NCI-H446 (cell line): ENCODE measurements at regions not wholly inside any gene's neighbourhood (a gene's known extent, or its start where the extent isn't known, plus 50 kb on each side); places are given as distances from the start of the nearest gene placed in this dataset.
"Not testable (repeated sequence)": the region's sequence is repeated elsewhere in the genome, so short reads cannot be mapped to it uniquely, and the experiment has no call there.

Experiments
- DNase-seq, 2 experiments: peaks; one replicate each; lab custom pipeline; 2025; lab: John Stamatoyannopoulos, UW

DNA sequence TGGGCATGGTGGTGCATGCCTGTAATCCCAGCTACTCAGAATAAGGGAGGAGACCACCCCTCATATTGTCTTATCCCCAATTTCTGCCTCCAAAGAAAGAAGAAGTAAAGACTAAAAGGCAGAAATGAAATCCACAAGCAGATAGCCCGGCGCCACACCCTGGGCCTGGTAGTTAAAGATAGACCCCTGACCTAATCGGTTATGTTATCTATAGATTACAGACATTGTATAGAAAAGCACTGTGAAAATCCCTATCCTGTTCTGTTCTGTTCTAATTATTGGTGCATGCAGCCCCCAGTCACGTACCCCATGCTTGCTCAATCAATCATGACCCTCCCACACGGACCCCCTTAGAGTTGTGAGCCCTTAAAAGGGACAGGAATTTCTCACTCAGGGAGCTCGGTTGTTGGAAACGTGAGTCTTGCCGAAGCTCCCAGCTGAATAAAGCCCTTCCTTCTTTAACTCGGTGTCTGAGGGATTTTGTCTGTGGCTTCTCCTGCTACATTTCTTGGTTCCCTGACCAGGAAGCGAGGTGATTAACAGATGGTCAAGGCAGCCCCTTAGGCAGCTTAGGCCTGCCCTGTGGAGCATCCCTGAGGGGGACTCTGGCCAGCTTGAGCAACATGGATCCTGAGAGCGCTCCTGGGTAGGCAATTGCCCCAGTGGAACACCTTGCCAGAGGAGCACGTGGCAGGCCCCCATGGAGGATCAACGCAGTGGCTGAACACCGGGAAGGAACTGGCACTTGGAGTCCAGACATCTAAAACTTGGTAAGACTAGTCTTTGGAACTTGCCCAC lies 188.7 kb upstream of the NDUFV2 start:
- DNase-seq, result not testable (repeated sequence)

DNA sequence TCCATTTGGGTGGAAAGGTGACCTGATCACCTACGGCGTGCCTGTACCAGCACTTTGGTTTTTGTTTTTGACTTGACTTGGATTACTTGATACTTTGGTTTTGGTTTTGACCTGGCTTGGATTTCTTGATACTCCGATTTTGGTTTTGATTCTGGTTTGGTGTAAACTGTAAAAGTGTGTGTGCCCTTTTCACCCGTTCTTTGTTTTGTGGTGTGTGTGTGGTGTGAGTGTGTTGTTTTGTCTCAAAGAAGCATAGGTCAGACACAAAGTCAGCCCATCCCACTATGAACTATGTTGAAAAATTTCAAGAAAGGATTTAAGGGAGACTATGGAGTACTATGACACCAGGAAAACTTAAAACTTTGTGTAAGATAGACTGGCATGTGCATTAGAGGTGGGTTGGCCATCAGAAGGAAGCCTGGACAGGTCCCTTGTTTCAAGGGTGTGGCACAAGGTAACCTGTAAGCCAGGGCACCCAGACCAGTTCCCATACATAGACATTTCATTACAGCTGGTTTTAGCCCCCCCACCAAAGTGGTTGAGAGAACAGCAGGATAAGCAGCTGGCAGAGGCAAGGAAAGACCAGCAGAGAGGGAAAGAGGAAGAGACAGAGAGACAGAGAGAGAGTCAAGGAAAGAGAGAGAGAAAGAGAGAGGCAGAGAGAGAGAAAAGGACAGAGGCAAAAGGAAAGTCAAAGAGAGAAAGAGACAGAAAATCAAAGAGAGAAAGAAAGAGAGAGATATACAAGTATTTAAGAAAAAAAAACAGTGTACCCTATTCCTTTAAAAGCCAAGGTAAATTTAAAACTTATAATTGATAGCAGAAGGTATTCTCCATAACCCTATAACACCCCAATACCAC lies 187.9 kb upstream of the NDUFV2 start:
- DNase-seq, result not testable (repeated sequence)

DNA sequence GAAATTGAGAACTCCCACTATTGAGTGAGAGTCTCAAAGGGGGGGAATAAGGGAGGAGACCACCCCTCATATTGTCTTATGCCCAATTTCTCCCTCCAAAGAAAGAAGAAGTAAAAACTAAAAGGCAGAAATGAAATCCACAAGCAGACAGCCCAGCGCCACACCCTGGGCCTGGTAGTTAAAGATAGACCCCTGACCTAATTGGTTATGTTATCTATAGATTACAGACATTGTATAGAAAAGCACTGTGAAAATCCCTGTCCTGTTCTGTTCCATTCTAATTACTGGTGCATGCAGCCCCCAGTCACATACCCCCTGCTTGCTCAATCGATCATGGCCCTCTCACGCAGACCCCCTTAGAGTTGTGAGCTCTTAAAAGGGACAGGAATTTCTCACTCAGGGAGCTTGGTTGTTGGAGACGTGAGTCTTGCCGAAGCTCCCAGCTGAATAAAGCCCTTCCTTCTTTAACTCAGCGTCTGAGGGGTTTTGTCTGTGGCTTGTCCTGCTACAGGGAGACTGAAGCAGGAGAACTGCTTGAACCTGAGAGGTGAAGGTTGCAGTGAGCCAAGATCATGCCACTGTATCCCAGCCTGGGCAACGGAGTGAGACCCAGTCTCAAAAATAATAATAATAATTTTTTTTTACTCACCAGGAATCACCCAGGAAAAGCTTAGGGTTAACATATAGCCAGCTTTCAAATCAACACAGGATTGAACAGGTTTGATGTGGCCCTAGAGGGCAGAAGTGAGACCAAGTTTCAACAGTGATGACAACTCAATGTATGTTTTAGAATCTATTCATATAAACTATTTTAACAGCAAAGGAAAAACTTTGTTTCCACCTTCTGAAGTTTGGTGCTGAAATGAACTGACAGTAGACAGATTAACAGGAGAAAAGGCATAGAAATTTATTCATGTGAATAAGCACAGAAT lies 181.4 kb upstream of the NDUFV2 start:
- DNase-seq, result not testable (repeated sequence)

DNA sequence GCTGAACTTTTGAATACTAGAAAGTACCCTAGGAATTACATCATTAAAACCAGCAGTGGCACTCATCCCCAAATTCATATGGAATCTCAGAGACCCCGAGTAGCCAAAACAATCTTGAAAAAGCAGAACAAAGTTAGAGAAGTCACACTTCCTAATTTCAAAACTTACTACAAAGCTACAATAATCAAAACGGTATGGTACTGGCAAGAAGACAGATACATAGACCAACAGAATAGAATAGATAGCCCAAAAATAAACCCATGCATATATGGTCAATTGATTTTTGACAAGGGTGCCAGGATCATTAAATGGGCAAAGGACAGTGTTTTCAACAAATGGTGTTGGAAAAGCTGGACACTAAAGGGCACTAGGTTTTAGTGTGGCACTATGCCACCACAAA lies 176.0 kb upstream of the NDUFV2 start:
- DNase-seq, result no peak

DNA sequence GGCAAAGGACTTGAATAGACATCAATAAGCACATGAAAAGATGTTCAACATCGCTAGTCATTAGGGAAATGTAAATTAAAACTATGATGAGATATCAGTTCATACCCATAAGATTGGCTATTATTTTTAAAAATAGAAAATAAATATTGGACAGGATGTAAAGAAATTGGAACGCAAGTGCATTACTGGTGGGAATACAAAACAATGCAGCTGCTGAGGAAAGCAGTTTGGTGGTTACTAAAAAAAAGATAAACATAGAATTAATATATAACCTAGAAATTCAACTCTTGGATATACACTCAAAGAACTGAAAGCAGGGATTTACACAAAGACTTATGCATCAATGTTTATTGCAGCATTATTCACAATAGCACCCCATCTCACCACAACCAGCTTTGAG lies 174.5 kb upstream of the NDUFV2 start:
- DNase-seq, result no peak

DNA sequence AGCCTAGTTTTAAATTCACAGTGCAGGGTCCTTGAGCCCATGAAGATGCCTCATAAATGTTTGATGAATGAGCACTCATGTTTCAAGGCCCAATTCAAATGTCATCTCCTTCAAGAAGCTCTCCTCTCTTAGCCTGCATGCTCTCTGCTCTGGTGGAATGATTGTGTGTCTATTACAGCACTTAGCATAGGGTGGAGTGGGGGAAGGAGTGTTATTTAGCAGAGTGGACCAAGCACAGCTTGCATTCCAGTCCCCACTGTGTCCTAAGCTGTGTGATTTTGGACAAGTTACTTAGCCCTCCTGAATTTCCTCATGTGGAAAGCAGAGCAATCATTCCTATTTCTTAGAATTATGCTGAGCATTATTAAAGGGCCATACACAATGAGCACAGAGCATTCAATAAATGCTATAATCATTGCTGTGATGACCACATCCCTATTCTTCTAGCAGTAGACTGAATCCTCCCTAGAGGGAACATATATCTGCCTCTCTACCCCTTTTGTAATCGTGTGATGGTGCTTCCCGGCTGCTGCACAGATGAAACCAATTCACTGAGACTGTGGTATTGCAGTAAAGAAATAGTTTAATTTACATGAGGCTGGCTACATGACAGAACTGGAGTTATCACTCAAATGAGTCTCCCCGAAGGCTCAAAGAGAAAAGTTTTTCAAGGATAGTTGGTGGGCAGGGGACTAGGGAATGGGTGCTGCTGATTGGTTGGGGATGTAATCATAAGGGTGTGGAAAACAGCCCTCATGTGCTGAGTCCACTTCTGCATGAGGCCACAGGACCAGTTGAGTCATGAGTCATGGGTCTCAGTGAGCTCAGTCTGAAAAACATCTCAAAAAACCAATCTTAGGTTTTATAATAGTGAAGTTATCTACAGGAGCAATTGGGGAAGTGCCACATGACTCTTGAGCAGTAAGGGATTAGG lies 173.4 kb upstream of the NDUFV2 start:
- no peak for DNase-seq

DNA sequence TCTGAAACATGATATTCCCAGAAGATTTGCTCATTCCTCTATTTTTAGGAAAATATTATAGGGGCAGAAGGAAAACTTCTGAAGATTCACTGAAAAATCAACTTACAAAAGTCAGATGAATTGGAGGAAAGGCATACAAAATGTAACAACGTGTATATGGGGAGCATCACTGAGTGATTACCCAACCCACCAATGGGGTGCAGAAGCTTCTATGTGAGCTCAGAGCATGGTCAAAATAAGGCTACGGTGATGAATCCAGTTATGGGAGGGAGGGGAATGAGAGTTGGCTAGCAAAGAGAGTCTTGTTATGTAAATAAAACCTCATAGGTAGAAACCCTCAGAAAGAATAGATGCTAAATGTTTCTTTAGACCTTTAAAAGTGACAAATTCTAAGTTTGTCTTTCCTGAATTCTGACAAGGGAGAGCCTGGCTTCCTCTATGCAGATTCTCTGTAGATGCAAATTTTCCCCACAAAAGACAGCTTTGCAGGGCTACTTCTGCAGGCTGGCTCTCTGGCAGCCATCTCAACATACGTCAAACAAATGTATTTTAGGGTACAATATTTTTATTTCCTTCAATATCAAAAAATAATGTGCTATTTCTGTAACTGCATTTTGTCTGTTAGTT lies 171.4 kb upstream of the NDUFV2 start:
- peak in 1 of 2 experiments; percentile 51 for DNase-seq

DNA sequence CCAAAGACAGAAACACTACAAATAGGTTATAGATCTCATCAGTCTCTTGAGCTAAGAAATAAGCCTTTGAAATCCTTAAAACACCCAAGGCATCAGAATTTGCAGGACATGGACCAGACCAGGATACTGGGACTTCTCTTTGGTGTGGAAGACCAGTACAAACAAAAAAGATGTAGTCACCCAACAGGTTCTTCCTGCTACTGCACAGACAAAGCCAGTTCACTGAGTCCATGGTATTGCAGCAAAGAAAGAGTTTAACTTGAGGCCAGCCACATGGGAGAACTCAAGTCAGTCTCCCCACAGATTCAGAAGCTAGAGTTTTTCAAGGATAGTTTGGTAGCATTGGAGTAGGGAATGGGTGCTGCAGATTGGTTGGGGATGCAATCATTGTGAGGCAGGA lies 169.6 kb upstream of the NDUFV2 start:
- DNase-seq, result no peak

DNA sequence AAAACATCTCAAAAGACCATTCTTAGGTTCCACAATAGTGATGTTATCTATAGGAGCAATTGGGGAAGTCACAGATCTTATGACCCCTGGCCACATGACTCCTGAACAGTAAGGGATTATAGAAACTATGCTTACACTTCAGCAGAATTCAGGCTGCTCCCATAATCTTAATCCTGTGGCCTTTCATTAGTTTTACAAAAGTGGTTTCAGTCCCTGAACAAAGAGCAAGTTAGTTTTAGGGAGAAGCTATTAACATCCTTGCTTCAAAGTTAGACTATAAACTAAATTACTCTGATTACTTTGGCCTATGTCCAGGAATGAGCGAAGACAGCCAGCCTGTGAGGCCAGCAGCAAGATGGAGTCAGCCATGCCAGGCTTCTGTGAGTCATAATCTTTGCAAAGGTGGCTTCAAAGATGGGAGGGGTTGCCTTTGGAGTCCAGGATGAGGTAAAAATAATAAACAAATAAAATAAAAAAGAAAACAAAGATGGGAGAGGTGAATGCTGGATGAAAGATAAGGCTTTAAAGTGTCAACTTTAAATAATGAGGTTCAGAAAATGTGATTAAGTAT lies 168.7 kb upstream of the NDUFV2 start:
- no peak for DNase-seq

DNA sequence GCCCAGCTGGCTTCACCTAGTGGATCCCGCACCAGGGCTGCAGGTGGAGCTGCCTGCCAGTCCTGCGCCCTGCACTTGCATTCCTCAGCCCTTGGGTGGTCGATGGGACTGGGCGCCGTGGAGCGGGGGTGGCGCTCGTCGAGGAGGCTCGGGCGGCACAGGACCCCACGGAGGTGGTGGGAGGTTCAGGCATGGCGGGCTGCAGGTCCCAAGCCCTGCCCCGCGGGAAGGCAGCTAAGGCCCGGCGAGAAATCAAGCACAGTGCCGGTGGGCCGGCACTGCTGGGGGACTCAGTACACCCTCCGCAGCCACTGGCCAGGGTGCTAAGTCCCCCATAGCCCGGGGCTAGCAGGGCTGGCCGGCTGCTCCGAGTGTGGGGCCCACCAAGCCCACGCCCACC lies 167.2 kb upstream of the NDUFV2 start:
- not testable (repeated sequence) for DNase-seq

DNA sequence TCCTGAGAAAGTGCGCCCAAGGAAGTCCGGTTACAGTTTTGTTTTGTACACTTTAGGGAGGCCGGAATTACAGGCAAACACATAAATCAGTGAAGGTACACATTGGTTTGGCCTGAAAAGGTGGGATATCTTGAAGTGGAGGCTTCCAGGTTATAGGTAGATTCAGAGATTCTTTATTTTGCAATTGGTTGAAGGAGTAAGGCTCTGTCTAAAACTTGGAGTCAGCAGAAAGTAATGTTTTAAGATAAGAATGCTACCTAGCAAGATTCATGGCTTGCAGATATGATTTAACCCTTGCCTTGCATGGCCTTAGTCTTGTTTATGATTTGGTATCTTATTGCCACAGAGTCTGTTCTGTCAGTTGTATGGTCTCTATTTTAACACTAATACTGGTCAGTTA lies 165.9 kb upstream of the NDUFV2 start:
- no peak for DNase-seq

DNA sequence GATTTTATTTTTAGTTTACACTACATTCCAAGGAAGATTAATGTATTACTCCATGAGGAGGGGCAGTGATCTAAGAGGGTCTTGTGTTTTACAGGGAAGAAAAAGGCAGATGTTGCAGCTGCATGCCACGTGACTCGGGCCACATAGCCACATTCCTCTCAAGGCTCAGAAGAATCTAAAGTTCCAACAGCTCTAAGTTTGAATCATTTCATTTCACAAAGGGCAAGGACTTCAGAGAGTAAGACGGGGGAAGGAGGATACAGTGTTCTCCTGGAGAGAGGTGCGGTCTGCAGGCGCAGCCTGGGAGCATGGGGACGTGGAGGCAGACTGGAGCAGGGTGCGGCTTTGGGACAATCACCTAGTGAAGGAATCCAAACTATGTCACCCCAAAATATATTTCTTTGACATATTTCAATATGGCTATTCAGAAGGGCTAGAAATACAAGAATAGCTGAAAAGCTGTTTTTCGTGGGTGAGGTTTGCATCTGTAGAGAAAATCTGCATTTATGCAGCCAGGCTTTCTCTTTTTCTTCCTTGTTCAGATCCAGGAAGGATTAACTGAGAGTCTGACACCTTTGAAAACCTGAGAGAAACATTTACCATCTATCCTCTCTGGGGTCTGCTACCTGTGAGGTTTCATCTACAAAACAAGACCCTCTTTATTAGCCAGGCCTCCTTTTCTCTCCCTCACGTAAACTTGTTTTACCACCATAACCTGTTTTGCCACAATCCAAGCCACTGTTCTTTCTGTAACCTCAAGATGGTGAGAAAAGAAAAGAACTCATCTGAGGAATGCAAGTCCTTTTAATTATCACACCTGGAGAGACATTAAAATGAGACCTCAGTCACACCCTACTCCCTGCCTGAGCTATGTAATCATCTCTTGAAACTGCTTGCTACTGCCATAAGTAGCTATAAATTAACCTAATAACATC lies 165.1 kb upstream of the NDUFV2 start:
- no peak for DNase-seq

DNA sequence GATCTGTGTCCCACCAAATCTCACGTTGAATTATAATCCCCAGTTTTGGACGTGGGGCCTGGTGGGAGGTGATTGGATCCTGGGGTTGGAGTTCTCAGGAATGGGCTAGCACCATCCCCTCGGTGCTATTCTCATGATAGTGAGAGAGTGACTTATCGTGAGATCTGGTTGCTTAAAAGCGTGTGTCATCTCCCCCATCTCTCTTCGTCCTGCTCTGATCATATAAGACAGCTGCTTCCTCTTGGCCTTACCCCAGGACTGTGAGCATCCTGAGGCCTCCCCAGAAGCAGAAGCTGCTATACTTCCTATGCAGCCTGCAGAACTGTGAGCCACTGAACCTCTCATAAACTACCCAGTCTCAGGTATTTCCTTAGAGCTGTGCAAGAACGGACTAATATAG lies 163.7 kb upstream of the NDUFV2 start:
- DNase-seq, result no peak

DNA sequence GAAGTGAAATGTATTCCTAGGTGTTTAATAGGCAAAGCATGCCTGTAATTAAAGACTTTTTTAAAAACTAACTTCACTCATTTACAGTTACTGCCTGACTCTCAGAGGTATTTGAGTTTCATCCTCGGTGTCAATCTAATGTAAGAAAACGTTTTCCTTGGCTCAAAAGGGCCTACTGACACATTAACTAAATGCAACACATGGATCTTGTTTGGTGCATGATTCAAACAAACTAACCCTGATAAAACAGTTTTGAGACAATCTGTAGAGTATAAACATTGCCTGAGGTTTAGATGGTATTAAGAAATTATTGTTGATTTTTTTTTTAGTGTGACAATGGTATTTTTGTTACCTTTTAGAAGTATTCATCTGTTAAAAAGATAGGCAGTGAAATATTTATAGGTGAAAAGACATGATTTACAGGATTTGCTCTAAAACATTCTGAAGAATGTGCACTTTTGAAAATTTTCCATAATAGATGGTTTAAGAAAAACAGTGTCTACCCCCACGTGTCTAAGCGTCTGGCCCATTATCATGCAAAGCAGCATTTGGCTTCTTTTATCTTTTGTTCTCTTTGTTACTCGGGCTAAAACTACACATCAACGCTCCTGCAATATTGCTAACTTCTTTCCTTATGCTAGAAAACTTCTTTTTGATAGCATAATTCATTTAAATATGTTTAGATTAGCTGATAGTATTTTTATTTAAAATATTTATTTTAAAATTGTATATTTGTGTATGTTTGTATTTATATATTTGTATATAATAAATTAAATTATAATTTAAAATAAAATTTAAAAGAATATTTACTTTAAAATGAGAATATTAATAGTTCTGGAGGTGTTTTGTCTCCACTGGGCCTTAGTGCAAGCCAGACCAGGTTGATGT lies 160.2 kb upstream of the NDUFV2 start:
- no peak for DNase-seq

DNA sequence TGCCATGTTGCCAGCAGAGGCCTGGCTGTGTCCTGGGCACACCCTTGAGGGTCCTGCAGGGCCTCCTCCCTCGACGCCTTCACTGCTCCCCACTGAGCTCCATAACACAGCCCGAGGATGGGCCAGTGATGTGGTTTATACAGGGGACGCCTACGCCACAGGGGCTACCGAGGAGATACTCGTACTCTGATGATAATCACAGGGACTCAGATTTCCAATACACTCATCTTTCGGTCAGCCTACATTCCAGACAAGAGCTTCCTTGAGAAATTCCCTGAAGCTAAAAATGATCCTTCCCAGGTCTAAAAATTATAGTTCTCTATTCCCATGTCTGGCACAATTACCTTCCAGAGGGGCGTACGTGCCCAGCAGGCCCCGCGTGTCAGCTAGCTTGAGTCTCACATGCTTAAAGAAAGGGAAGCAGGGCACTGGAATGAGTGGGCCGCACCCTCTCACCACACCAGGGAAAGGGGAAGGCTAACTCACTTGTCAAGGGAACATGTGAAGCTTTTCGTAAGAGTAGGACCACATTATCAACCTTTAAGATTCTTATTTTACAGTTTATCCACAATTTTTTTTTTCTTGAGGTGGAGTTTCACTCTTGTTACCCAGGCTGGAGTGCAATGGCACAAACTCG lies 159.5 kb upstream of the NDUFV2 start:
- no peak for DNase-seq

DNA sequence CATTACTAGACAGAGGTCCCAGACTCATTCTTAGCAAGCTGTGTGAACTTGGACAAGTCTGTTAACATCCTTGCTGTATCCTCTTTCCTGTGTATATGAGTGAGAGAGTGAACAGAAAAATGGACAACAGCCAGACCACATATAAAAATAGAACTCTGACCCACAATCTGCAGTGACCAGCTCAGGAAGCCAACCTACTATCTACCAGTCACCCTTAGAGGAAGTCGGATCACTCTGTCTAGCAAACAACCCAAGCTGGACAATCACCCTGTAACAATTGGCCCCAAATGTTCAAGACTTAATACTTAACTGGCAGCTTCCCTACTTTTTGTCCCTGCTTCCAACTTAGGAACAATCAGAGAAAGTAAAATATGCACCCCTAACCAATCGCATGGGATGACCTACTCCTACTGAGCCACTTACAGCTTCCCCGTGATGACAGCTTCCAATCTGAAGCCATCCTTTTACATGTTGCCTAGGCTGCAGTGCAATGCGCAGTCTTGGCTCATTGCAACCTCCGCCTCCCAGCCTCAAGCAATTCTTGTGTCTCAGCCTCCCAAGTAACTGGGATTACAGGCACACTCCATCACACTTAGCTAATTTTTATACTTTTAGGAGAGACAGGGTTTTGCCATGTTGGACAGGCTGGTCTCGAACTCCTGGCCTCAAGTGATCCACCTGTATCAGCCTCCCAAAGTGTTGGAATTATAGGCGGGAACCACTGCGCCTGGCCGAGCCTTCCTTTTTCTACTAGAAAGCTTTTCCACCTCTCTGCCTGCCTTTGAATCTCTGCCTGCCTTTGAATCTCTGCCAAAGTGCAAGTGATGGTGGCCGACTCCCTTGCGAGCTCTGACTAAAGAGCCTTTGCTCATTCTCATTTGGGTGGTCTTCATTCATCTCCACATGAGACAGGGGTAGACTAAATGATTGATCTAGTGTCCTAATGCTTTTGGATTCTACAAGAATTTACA lies 158.3 kb upstream of the NDUFV2 start:
- DNase-seq, result peak in 1 of 2 experiments; percentile 48
